Nephron progenitor cell (in vitro differentiated cells): ENCODE measurements at regions not wholly inside any gene's neighbourhood (a gene's known extent, or its start where the extent isn't known, plus 50 kb on each side); places are given as distances from the start of the nearest gene placed in this dataset.

Source experiments
- DNase-seq: peaks from one replicate; pipeline ENCODE4 v3.0.0; 2021
- H3K27ac Mint-ChIP-seq: 2 replicates; pipeline ENCODE4 v1.8.0; 2021; ENCODE audit warnings: mild to moderate bottlenecking, moderate library complexity, mixed read lengths
- H3K27me3 Mint-ChIP-seq: 2 replicates; pipeline ENCODE4 v1.8.0; 2021; ENCODE audit warnings: mild to moderate bottlenecking, low read depth, mixed read lengths; ENCODE audit not compliant: poor library complexity
- H3K36me3 Mint-ChIP-seq: 2 replicates; pipeline ENCODE4 v1.8.0; 2021; ENCODE audit warnings: low read depth, mixed read lengths
- H3K4me1 Mint-ChIP-seq: 2 replicates; pipeline ENCODE4 v1.8.0; 2021; ENCODE audit warnings: mixed read lengths
- H3K4me3 Mint-ChIP-seq: 2 replicates; pipeline ENCODE4 v1.8.0; 2021; ENCODE audit warnings: mild to moderate bottlenecking, moderate library complexity, mixed read lengths
- H3K9me3 Mint-ChIP-seq: 2 replicates; pipeline ENCODE4 v1.8.0; 2021; ENCODE audit warnings: mild to moderate bottlenecking, moderate library complexity, mixed read lengths
- CTCF ChIP-seq: fragments of 200-600 bp; sonication (generic); IDR thresholded peaks from 2 replicates; pipeline ENCODE4 v1.5.0; 2021; ENCODE audit warnings: antibody characterized with exemption

- TF ChIP-seq CTCF = no peak
- Mint-ChIP-seq H3K4me3 (no peak overlapping the region), H3K9me3 (no peaks in the 10 kb centered on the region), H3K4me1 (no peaks in the 10 kb centered on the region), H3K27ac (no peak overlapping the region), H3K27me3 (peaks cover 8% of the 10 kb centered on the region), H3K36me3 (no peaks in the 10 kb centered on the region)
- no peak for DNase-seq
Measured at GRCh38 chr7:33849004-33849403, 56.3 kb upstream of the BMPER start.

GRCh38 chr7:33849971-33850559, 55.3 kb upstream of the BMPER start:
- H3K4me3 Mint-ChIP-seq = no peak overlapping the region
- H3K9me3 Mint-ChIP-seq = no peaks in the 10 kb centered on the region
- DNase-seq = no peak
- no peak for TF ChIP-seq CTCF
- no peaks in the 10 kb centered on the region for H3K36me3 Mint-ChIP-seq
- peaks cover 8% of the 10 kb centered on the region for H3K27me3 Mint-ChIP-seq
- H3K27ac Mint-ChIP-seq = no peak overlapping the region
- H3K4me1 Mint-ChIP-seq = no peaks in the 10 kb centered on the region

- no peak for DNase-seq
- H3K27me3 Mint-ChIP-seq = peaks cover 11% of the 10 kb centered on the region
- H3K9me3 Mint-ChIP-seq = no peaks in the 10 kb centered on the region
- H3K4me3 Mint-ChIP-seq = no peak overlapping the region
- no peak for TF ChIP-seq CTCF
- no peaks in the 10 kb centered on the region for H3K36me3 Mint-ChIP-seq
- no peak overlapping the region for H3K27ac Mint-ChIP-seq
- H3K4me1 Mint-ChIP-seq = no peaks in the 10 kb centered on the region
Measured at GRCh38 chr7:33850768-33851167, 54.6 kb upstream of the BMPER start.

- TF ChIP-seq CTCF = no peak
- DNase-seq = no peak
- H3K27me3 Mint-ChIP-seq = peaks cover 11% of the 10 kb centered on the region
- H3K36me3 Mint-ChIP-seq = no peaks in the 10 kb centered on the region
- no peaks in the 10 kb centered on the region for H3K4me1 Mint-ChIP-seq
- no peaks in the 10 kb centered on the region for H3K9me3 Mint-ChIP-seq
- no peak overlapping the region for H3K27ac Mint-ChIP-seq
- no peak overlapping the region for H3K4me3 Mint-ChIP-seq
Measured at GRCh38 chr7:33852838-33853237, 52.5 kb upstream of the BMPER start.

- Mint-ChIP-seq H3K27me3 (peaks cover 11% of the 10 kb centered on the region), H3K36me3 (no peaks in the 10 kb centered on the region)
- DNase-seq = no peak
Measured at GRCh38 chr7:33853361-33854062, 51.8 kb upstream of the BMPER start.

More at GRCh38 chr7:33853361-33854062, 51.8 kb upstream of the BMPER start:
- H3K9me3 Mint-ChIP-seq = peaks cover under 1% of the 10 kb centered on the region
- TF ChIP-seq CTCF = no peak
- H3K4me3 Mint-ChIP-seq = no peak overlapping the region
- no peaks in the 10 kb centered on the region for H3K4me1 Mint-ChIP-seq
- no peak overlapping the region for H3K27ac Mint-ChIP-seq
